HG03064 (cell line): ENCODE measurements at regions not wholly inside any gene's neighbourhood (a gene's known extent, or its start where the extent isn't known, plus 50 kb on each side); places are given as distances from the start of the nearest gene placed in this dataset.

Experiments used
- ATAC-seq: cut with Tn5 transposase; IDR thresholded peaks from one replicate; pipeline ENCODE4 v1.9.1; 2021; ENCODE audit warnings: low read depth; ENCODE audit not compliant: unreplicated experiment

DNA sequence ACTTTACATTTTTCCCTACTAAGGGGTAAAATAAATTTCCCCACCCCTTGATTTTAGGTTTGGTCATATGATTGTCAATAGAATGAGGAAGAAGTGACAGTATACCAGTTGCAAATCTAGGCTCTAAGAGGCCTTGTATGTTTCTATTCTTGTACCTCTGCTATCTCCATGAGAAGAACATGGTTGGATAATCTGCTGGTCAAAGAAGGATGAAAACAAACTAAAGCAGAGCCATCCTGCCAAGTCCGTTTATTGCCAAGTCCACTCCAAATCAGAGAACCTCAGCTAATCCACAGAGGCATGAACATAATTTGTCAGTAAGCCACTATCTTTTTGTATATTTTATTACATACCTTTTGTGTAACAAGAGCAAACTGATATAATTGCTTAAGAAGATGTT, 98.0 kb downstream of the CRPPA start:
- ATAC-seq, result no peak

DNA sequence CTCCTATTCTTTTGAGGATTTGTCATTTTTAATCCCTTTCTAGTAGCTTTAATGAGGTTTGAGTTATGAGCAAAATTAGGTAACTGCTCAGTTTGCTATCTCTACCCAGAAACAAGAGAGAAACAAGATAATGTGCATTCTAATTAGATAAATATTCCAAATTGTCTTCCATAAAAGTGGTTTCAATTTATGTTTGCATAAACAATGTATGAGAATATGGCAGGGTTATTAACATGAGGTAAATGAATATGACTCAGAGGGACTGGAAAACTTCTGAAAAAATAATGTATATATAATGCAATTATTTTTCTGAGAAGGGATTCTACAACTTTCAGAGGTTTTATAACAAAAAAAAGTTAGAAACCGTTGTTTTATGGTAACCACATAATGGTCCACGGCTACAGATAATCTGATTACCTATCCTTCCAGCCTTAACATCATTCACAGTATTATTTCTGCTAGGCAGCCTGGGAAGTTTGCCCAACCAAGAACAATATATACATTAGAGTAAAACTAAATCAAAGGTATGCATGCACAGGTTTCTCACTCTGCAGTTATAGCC, 101.2 kb downstream of the CRPPA start:
- no peak for ATAC-seq

DNA sequence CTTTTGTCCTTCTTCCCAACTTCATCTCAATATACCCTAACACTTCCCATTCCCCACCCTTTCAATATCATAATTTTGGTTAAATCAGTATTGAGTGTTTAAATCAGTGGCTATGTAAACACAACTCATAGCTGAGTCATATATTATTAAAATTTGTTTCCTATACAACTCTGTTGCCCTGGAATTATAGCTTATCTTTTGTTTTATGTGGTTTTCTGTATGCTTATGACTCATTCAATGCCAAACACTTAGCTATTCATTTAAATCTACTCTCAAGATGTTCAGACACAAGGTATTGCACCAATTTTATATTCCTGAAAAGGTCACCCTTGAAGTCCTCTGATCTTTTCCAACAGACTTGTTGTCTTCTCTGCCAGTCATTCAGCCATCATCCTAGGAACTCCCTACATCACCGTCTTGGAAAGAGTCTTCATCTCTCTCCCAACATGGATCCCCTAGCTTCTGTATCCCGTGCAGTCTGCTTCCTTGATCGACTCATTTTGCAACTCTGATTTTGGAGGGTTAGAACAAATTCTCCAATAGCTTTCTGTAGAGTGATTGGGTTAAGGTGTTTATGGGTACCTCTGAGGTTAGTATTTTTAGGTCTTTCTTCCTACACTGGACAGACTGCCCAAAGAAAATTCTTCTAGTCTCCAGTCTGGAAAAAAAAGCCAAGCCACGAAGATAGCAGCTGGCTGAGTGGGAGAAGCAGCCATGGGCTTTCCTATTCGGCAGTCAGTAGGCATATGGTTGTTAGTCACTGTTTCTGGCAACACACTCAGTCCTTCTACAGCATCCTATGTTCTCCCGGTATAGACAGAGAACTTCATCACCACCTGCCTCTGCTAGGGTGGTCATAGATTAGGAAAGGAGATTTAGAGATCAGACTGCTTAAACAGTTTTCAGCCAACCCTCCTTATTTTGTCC, 102.1 kb downstream of the CRPPA start:
- ATAC-seq, result no peak

DNA sequence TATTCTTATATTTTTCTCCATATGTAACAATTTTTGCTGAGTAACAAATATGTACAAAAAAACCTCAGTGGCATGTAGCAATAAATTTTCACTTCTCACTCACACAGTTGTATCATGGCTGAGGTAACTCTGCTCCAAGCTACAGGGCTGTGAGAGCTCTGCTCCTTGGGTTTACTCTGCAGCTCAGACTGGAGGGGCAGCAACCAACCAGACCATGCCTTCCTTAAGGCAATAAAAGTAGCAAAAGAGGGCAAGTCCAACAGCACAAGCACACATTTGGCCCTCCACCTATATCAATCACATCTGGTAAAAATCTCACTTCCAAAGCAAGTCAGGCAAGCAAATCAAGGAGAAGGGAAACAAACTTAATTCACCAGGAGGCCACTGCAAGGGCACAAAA, 102.9 kb downstream of the CRPPA start:
- no peak for ATAC-seq

DNA sequence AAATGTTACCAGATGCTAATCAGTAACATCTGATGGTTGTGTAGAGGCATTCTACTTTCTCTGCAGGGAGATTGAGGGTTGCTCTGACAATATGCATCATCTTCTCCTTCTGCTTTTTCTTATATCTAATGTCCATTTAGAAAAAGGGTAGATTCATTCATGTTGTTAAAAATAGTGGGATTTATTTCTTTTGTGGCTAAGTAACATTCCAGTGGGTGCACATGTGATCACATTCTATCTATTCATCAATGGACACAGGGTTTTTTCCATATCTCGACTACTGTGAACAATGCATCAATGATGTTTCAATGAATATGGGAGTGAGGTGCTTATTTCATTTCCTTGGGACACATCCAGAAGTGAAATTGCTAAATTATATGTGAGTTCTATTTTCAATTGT, 103.9 kb downstream of the CRPPA start:
- no peak for ATAC-seq

DNA sequence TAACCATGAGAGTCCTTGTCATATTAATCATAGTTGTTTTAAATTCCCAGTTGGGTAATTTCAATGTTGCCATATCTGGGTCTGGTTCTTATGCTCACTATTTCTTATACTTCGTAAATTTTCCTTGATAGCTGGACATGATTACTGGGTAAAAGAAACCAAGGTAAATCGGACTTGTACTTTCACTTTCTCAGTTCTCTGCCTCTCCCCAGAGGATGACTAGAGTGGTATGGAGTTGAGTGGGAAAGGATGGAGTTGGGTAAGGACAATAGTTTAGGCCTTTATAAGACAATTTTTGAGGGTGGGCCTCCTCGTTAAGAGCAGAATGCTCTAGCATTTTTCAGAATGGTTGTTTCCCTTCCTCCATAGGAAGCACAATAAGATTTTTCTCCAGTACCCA, 106.1 kb downstream of the CRPPA start:
- ATAC-seq, result no peak

DNA sequence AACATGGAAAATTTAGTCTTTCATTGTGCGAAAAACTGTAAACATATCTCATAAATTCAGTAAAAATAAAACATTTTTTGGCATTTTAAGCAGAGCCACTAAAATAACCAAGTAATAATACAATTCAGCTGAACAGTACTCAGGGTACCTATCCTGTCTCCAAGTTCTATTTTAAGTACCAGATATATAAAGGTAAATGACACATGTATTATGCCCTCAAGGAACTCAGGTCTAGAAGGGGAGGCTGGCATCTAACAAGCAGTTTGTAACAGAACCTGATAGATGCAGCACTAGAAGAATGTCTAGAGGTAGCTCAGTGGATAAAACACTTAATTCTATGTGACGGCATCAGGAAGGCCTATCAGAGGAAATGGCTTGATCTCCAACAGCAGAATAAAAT, 112.2 kb downstream of the CRPPA start:
- no peak for ATAC-seq

DNA sequence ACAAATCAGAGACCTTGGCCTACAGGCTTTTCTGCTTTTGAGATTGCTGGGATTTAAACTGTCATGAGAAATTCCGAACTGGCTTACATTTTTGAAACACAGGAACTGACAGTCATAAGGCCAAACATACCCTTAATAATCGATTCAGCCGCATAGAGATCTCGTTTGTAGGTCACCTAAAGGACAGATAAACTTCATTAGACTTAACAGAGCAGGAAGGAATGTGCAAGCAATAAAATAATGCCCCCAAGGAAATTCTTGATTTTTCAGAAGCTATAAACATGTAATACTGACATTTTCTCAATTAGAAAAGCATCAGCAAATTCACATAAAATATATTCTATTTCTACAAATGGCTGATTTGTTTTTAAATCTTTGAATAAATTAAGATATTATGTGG, 120.0 kb downstream of the CRPPA start:
- no peak for ATAC-seq

DNA sequence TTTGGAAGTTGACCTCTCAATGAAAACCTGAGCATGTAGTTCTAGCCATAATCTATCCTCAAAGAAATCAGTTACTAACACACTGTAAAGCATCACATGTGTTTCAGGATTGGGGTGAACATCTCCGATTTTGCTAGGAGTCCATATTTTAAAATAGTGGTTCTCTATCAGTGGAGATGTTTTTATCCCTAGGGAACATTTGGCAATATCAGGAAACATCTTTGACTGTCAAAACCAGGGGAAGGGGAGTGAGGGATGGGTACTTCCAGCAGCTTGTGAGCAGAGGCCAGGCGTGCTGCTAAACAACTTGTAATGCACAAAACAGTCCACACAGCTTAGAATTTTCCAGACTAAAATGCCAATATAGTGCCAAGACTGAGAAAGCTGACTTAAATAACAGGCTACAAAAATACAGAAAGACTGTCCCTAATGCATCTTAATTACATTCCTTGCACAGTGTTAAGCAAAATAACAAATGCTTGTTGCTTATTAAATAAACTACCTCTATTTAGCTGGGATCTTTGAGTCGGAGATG, 120.9 kb downstream of the CRPPA start:
- ATAC-seq, result no peak

DNA sequence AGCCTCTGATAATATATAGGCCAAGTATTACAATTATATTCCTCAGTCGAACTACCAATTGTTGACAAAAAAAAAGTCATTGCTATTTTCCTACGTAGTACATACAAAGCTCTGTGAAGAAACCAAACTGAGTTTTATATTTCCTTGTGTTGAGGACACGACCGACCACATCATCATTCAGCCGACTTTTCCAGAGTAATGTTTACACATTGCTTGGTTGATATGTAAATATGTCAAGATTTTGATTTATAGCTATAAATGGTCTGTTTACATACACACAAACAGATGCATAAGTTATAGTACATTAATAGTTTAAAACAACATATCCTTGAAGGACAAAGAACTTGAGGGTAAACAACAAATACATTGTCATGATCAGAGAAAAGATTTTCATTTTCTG, 121.5 kb downstream of the CRPPA start:
- ATAC-seq, result no peak

DNA sequence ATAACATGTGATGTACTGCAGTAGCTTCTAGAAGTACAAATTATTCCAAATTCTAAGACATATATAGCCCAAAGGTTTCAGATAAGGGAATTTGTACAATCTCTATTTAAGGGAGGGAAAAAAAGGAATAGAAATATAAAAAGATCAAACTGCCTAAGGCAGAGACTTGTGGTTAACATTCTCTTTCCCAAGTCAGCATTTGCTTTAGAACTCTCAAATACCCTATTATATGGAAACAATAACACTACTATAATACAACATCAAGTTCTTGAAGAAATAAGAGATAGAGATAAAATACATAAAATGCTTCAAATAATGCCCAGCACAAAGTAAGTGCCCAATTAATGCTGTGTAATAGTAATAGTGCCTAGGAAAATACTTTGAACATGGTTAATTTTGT, 123.1 kb downstream of the CRPPA start:
- no peak for ATAC-seq

DNA sequence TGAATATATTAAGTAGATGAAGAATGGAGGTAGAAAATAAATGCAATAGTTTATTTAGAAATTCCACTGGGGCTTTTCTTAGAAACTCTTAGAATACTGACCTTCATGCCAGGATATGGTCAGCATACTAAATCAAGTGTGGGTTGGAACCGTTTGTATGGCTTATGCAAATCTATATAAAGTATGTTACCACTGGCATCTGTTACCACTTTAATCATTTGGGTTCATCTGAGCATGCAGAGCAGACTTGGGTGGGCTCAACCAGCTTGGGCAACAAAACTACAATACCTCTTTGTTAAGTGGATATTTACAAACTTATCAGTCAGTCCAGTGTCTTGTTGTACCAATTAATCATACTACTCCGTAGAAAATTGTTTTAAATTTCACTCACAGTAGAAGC, 125.8 kb downstream of the CRPPA start:
- ATAC-seq, result no peak

DNA sequence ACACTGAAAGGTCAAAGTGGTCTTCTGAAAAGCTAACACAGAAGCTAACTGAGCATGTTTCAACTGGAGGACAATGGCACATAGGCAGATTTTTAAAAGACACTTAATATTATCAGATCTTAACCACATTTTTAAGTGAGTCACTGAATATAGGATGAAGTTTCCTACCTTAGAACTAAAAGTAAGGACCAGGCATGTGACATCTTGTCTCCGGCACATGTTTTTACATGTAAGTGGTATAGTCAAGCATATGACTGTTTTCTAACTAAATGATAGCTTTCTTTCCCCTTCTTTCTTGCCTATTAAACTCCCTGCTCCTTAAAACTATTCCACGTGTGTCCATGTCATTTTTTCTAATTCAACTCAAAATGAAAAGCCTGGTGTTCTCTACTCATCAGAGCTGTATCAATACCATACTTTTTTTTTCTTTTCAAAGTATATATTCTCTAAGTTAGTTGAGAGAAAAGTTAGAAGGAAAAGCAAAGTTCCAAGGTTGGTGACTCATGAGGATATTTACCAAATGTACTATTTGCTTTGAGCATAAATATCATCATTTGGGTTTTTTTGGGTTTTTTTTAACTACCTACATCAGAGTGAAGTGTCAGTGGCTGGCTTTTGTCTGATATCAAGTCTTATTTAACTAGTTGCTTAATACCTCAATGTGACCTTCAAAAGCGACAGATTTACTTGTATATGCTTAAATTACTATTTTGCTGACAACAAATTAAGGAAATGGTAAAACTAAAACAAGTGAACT, 127.5 kb downstream of the CRPPA start:
- no peak for ATAC-seq

DNA sequence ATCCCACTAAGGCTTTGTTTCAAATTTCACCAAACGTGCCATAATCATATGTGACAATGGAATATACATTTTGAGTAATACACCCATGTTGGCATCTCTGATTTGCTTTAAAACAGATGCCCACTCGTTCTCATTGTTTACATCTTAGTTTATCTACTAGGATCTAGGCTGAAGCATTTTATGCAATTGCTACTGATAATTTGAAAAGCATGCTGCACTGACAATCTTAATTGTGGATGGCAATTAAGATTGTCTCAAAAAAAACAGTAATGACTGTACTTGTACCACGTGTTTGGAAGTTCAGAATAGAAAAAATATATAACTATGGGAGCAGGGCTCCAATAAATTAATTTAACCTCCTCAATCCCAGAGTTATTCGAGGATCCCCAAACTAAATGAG, 136.8 kb downstream of the CRPPA start:
- ATAC-seq, result no peak

DNA sequence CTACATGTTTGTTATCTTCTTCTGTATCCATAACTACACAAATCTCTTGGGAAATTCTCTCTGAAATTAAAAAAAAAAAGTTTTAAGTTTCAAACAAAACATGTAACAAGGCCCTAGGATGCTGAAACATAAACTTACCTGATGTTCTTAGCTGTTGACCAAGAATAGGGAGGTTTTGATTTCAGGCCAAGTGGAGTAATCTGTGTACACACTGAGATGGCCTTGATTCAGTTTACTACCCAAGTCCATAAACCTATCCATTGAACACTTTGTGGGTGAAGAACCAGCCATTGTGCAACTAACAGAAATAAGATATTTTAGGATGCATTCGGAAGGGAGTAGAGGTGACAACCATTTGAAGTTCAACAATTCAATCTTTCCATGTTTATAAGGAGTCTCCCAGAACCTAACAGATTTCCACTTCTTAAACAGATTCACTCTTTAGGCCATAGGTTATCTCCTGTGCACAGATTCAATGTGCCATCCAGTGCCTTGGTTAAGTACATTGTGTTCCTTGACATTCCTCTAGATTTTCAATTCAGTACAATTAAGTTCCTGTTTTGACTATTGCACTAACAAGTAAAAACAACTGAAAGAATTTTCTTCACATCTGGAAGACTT, 143.1 kb downstream of the CRPPA start:
- no peak for ATAC-seq

DNA sequence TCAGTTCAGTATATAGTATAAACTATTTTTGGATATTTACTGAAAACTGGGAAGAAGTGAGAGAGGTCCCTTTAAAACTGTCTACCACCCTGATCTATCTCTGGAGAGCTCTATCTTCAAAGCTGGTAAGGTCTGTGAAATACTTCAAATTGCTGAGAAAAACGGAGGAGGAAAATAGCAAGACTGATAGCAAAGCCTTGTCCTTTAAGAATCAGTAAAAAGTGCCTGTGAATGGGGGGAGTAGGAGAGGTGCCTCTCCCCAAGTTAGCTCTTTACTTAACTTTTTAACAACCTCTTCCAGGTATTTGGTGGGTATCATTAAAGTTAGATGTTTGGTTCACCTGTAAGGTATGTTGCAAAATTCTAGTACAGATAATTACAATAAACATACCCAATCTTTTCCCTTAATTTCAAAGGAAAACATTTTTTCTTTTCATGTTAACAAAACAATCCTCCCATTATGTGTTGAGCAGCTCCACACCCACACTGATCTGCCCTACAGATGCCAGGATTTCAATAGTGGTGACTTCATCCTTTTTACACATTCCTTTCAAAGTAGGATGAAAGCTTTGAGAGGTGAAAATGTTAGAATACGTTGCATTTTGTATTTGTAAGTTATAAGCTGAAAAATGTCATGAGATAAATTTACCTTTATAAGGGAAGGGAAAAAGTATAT, 149.2 kb downstream of the CRPPA start:
- ATAC-seq, result no peak

DNA sequence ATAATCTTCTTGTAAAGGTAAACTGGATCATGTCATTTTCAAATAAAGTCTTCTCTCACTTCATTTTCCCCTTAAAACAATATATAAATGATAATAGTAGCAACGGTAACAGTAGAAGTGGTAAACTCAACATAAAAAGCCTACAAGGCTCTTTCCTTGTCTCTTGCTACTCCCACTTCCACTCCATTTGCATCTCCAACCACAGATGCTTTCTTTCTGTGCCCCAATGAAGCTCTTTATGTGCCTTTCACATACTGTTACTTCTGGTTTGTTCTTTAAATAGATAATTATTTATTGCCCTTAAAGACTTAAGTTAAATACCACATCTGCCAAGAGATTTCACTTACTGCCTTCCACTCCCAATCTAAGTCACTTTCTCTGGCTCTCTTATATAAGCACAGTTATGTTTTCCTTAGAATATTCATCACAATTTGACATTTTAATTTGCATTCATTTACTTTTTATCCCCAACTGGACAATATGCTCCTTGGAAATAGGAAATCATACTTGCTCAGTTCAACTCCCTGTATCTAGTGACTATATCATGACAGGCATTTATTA, 149.9 kb downstream of the CRPPA start:
- no peak for ATAC-seq

DNA sequence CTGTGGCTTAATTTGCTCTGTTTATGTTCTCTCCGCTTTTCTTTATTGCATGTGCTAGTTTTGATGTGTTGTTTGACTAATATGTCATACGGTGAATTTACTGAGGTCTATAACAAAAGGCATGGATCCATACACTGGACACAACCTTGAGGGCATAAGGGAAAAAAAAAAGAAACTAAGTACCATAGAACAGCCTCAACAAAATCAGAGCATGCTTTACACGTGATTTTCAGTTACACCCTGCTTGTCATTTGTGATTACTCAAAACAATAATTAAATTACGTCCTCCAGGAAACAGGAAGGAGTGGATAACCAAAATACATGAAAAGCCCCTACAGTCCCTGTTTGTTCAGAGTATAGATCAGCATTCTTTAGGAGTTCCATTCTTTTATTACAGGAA, 150.5 kb downstream of the CRPPA start:
- no peak for ATAC-seq

DNA sequence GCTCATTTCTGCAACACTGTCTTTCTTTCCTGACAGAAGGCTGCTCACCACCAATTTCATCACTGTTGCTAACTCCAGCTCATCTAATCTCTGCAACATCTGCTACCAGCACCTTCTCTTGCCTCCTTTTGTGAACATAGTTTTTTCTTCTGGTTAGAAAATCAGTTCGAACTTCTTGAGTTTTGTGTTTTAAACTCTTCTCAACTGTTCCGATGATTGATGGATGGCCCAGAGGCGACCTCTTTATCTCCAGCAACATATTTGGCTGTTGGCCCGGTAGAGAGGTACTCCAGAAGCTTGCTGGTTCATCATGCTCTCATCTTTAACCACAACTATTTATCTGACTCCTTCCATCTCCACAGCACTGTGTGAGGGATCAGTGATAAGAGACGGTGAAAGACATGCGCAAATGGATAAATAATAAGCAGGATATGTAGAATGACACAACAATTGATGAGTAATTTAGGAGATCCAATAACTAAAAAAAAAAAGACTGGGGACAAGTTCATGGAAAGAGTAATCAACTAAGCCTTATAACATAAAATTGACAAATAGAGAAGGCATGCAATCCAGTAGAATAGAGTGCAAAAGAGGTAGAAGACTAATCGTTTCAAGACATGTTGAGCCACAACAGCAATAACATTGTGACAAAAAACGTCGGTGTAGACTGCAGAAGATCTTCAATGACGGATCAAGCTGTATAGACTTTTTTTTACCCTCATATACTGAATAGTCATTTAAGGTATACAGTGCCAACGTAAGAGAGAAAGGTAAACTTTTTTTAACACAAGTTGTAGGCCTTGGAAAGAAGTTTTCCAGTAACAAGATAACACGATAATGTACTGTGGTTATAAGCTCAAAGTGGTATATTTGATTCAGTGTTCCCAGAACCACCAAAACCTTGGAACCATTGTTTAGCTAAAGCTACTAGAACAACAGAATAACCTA, 152.2 kb downstream of the CRPPA start:
- ATAC-seq, result no peak
